RWPE1 (cell line): ENCODE measurements at regions not wholly inside any gene's neighbourhood (a gene's known extent, or its start where the extent isn't known, plus 50 kb on each side); places are given as distances from the start of the nearest gene placed in this dataset.

ENCODE experiments used
- CTCF ChIA-PET: fragments of 350-600 bp; sonication (Branson Sonifier 250); formaldehyde crosslinking; extraction: SDS; loops from one replicate; lab custom pipeline; 2021; lab: Yijun Ruan, JAX
- POLR2A ChIA-PET: fragments of 400-600 bp; formaldehyde crosslinking; extraction: SDS; loops from one replicate; lab custom pipeline; 2020; ENCODE audit warnings: antibody characterized with exemption; ENCODE audit not compliant: low non-redundant PET; lab: Yijun Ruan, JAX
- DNase-seq: peaks from one replicate; pipeline ENCODE4 v3.0.0; 2012; ENCODE audit warnings: low spot score
- H3K27ac ChIP-seq: fragments of 450-650 bp; 2 replicates; pipeline ENCODE4 v1.5.1; 2017
- TF ChIP-seq, protein P1 (sequence below): fragments of 450-650 bp; conservative IDR thresholded peaks from 2 replicates; pipeline ENCODE4 v1.5.1; 2017; ENCODE audit warnings: low read depth, mild to moderate bottlenecking

- POLR2A ChIA-PET = no interaction called here
- H3K27ac ChIP-seq = no peak overlapping the region
- CTCF ChIA-PET = no interaction called here
- TF ChIP-seq, protein P1, sequence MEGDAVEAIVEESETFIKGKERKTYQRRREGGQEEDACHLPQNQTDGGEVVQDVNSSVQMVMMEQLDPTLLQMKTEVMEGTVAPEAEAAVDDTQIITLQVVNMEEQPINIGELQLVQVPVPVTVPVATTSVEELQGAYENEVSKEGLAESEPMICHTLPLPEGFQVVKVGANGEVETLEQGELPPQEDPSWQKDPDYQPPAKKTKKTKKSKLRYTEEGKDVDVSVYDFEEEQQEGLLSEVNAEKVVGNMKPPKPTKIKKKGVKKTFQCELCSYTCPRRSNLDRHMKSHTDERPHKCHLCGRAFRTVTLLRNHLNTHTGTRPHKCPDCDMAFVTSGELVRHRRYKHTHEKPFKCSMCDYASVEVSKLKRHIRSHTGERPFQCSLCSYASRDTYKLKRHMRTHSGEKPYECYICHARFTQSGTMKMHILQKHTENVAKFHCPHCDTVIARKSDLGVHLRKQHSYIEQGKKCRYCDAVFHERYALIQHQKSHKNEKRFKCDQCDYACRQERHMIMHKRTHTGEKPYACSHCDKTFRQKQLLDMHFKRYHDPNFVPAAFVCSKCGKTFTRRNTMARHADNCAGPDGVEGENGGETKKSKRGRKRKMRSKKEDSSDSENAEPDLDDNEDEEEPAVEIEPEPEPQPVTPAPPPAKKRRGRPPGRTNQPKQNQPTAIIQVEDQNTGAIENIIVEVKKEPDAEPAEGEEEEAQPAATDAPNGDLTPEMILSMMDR = no peak
- no peak for DNase-seq
These were observed 366.2 kb downstream of the DHX35 start for GRCh38 chr20:39328347-39328746.

DNA sequence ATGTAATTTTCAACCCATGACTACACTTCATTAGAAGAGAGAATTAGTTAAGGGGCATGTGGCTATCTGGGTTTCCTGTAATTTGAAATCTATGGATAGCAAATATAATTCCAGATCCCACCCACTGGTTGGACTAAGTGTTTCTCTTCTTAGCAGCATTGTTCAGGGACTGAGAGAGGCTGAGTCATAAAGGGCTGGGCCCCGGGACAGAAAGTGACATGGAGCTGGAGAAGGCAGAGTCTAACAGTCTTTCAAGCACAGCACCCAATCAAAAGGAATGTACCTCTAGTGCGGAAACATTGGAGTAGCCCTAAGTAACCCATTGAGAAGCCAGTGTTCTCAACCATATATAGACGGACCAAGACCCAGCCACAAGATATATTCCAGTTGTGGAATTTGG lies 363.9 kb downstream of the DHX35 start:
- no peak overlapping the region for H3K27ac ChIP-seq
- ChIA-PET CTCF (interaction anchor here (1.3 kb wide), 1 partner anchor 61 kb away, joined by 3 read pairs; no protein-coding TSS in a partner anchor), POLR2A (no interaction called here)
- TF ChIP-seq, protein P1 = no peak
- DNase-seq = no peak

GRCh38 chr20:39318911-39319310 lies 356.8 kb downstream of the DHX35 start:
- ChIA-PET POLR2A (no interaction called here), CTCF (interaction anchor here (0.6 kb wide), 1 partner anchor 113 kb away, joined by 3 read pairs; no protein-coding TSS in a partner anchor)
- no peak for DNase-seq
- H3K27ac ChIP-seq = no peak overlapping the region
- TF ChIP-seq, protein P1 = no peak

- no peak for DNase-seq
- no peak overlapping the region for H3K27ac ChIP-seq
- CTCF ChIA-PET = interaction anchor here (0.6 kb wide), 1 partner anchor 67 kb away, joined by 7 read pairs; no protein-coding TSS in a partner anchor
- TF ChIP-seq, protein P1 = no peak
- POLR2A ChIA-PET = no interaction called here
These were observed 350.5 kb downstream of the DHX35 start for GRCh38 chr20:39312676-39313075.

- ChIA-PET POLR2A (no interaction called here), CTCF (no interaction called here)
- DNase-seq = no peak
- no peak overlapping the region for H3K27ac ChIP-seq
- TF ChIP-seq, protein P1 = no peak
These were observed 349.8 kb downstream of the DHX35 start for GRCh38 chr20:39311851-39312506.

GRCh38 chr20:39310363-39310995 lies 348.3 kb downstream of the DHX35 start:
- TF ChIP-seq, protein P1 = no peak
- POLR2A ChIA-PET = no interaction called here
- H3K27ac ChIP-seq = no peak overlapping the region
- CTCF ChIA-PET = interaction anchor here (1.4 kb wide), 1 partner anchor 12 kb away, joined by 3 read pairs; no protein-coding TSS in a partner anchor
- no peak for DNase-seq
